ENCODE measurements at regions not wholly inside any gene's neighbourhood (a gene's known extent, or its start where the extent isn't known, plus 50 kb on each side); places are given as distances from the start of the nearest gene placed in this dataset.

GRCh38 chr6:71452697-71453370 is 164.2 kb downstream of the OGFRL1 start:
- TF ChIP-seq SUZ12 (IDR thresholded peaks at IDR 0.05) (no peak), ZNF384 (IDR thresholded peaks at IDR 0.05) (no peak), ARNT (IDR thresholded peaks at IDR 0.05) (no peak), TARDBP (IDR thresholded peaks at IDR 0.05) (no peak), BHLHE40 (IDR thresholded peaks at IDR 0.05; ENCODE audit: borderline replicate concordance) (no peak), FOXK2 (IDR thresholded peaks at IDR 0.05) (no peak), PKNOX1 (IDR thresholded peaks at IDR 0.05) (no peak), FOXA1 (IDR thresholded peaks at IDR 0.05) (no peak), FOXM1 (IDR thresholded peaks at IDR 0.05; ENCODE audit: borderline replicate concordance) (no peak), L3MBTL2 (conservative IDR thresholded peaks at IDR 0.05) (no peak), SP1 (IDR thresholded peaks at IDR 0.05) (no peak), NFRKB (IDR thresholded peaks at IDR 0.05) (no peak), CTBP1 (IDR thresholded peaks at IDR 0.05; ENCODE audit: borderline replicate concordance) (no peak)
